Progenitor cell of endocrine pancreas (in vitro differentiated cells): ENCODE measurements at regions not wholly inside any gene's neighbourhood (a gene's known extent, or its start where the extent isn't known, plus 50 kb on each side); places are given as distances from the start of the nearest gene placed in this dataset.

Experiments
- DNase-seq: peaks from one replicate; pipeline ENCODE4 v3.0.0; 2021; ENCODE audit warnings: low spot score; ENCODE audit not compliant: unreplicated experiment
- H3K27ac Mint-ChIP-seq: 2 replicates; pipeline ENCODE4 v1.8.0; 2021; ENCODE audit warnings: mild to moderate bottlenecking, moderate library complexity, mixed read lengths
- H3K27me3 Mint-ChIP-seq: 2 replicates; pipeline ENCODE4 v1.8.0; 2021; ENCODE audit warnings: mixed read lengths
- H3K36me3 Mint-ChIP-seq: 2 replicates; pipeline ENCODE4 v1.8.0; 2022; ENCODE audit warnings: mixed read lengths; ENCODE audit not compliant: insufficient read depth
- H3K4me1 Mint-ChIP-seq: 2 replicates; pipeline ENCODE4 v1.8.0; 2021; ENCODE audit warnings: low read depth, mixed read lengths
- H3K4me3 Mint-ChIP-seq: 2 replicates; pipeline ENCODE4 v1.8.0; 2021; ENCODE audit warnings: low read depth, mild to moderate bottlenecking, moderate library complexity, mixed read lengths
- H3K9me3 Mint-ChIP-seq: 2 replicates; pipeline ENCODE4 v1.8.0; 2021; ENCODE audit warnings: low read depth, mixed read lengths
- TF ChIP-seq, protein P1 (sequence below): fragments of 200-600 bp; sonication (generic); IDR thresholded peaks from one replicate; pipeline ENCODE4 v1.5.0; 2021; ENCODE audit warnings: antibody characterized with exemption, mild to moderate bottlenecking; ENCODE audit not compliant: unreplicated experiment

DNA sequence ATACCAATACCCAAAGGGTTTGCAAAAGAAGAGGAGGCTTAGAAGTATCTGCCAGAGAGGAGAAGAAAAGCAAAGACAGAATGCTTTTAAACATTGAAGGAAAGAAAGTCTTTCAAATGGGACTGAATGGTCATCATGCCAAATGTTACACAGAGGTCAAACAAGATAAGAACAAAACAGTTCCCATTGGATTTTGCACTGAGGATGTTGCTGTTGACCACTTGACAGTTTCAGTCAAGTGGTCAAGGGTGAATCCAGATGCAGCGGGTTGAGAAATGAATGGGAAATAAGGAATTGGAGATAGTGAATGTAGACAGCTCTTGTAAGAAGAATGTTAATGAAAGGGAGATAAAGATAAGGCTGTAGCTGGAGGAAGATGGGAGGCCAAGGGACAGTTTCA lies 64.8 kb upstream of the FGG start:
- Mint-ChIP-seq H3K4me3 (no peak overlapping the region), H3K27ac (no peak overlapping the region), H3K4me1 (peaks cover 10% of the 10 kb centered on the region), H3K36me3 (peaks cover 2% of the 10 kb centered on the region), H3K9me3 (peaks cover 7% of the 10 kb centered on the region), H3K27me3 (peaks cover 7% of the 10 kb centered on the region)
- no peak for DNase-seq
- TF ChIP-seq, protein P1, sequence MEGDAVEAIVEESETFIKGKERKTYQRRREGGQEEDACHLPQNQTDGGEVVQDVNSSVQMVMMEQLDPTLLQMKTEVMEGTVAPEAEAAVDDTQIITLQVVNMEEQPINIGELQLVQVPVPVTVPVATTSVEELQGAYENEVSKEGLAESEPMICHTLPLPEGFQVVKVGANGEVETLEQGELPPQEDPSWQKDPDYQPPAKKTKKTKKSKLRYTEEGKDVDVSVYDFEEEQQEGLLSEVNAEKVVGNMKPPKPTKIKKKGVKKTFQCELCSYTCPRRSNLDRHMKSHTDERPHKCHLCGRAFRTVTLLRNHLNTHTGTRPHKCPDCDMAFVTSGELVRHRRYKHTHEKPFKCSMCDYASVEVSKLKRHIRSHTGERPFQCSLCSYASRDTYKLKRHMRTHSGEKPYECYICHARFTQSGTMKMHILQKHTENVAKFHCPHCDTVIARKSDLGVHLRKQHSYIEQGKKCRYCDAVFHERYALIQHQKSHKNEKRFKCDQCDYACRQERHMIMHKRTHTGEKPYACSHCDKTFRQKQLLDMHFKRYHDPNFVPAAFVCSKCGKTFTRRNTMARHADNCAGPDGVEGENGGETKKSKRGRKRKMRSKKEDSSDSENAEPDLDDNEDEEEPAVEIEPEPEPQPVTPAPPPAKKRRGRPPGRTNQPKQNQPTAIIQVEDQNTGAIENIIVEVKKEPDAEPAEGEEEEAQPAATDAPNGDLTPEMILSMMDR = no peak

DNA sequence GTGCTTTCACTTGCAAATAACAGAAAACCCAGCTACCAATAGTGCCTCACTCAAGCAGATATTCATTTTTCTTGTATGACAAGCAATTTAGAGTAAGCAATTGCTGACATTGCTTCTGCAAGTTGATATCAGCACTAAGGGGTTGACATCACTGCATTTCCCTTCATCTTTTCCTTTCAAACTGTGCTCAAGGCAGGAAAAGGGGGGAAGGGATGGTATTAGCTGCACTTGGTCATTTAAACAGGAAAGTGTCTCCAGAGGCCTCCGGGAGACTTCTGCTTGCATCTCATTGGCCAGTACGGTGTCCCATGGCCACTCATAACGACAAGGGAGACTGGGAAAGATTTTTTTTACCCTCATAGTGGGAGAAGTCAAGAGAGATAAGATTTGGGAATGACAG lies 65.5 kb upstream of the FGG start:
- no peak overlapping the region for H3K4me3 Mint-ChIP-seq
- peaks cover 7% of the 10 kb centered on the region for H3K9me3 Mint-ChIP-seq
- no peak for DNase-seq
- TF ChIP-seq, protein P1 = no peak
- no peak overlapping the region for H3K27ac Mint-ChIP-seq
- peaks cover 10% of the 10 kb centered on the region for H3K4me1 Mint-ChIP-seq
- peaks cover 2% of the 10 kb centered on the region for H3K36me3 Mint-ChIP-seq
- H3K27me3 Mint-ChIP-seq = peaks cover 7% of the 10 kb centered on the region

DNA sequence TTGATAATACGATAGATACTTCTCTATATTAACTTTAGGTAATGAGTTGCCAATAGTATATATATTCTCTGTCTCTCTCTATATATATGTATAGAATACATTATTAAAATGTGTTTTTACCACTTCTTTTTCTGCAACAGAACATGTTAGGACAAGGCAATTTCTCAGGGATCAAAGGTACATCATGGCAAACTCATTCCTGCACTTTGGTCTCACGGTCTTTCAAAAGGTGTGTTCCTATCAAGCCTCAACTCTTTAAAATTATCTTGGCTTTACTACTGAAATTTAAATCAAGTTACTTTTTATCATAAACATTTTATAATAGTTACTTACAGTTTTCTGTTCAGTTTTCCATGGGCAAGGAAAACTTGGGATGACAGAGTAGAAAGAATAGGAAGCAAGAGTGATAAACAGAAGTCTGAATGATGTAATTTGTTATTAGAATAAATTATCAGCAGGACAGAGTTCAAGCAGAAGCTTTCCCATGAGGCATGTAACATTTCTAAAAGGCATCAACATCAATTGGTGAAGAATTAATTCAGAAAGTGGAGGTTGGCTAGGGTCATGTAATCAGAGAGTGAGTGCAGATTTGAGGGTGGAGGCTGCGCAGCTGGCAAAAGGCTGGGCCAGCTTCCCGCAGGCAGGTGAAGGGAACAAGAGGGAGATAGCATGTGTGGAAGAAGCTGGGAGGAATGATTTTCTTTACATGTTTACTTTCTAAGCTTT lies 59.7 kb upstream of the LRAT start:
- Mint-ChIP-seq H3K27ac (no peak overlapping the region), H3K27me3 (no peaks in the 10 kb centered on the region), H3K9me3 (peaks cover 4% of the 10 kb centered on the region), H3K4me3 (no peak overlapping the region), H3K36me3 (peaks cover 2% of the 10 kb centered on the region), H3K4me1 (peaks cover 26% of the 10 kb centered on the region)
- TF ChIP-seq, protein P1 = no peak
- DNase-seq = no peak

DNA sequence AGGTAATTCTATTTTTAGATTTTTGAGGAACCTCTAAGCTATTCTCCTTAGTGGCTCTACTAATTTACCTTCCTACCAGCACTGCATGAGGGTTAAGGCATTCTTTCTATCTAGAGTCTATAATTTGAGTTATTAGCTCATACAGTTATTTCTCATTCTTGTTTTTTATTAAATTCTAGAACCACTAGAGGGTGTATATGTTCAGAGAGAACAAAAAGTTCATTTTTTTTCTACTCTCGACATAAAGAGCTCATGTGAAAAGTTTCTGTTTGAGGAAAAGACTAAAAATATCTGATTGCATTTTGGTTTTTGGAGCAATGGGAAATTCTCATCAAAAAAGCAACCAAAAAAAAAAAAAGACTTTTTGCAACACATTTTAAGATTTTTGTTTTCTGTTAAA lies 57.0 kb upstream of the LRAT start:
- no peak overlapping the region for H3K4me3 Mint-ChIP-seq
- no peaks in the 10 kb centered on the region for H3K27me3 Mint-ChIP-seq

DNA sequence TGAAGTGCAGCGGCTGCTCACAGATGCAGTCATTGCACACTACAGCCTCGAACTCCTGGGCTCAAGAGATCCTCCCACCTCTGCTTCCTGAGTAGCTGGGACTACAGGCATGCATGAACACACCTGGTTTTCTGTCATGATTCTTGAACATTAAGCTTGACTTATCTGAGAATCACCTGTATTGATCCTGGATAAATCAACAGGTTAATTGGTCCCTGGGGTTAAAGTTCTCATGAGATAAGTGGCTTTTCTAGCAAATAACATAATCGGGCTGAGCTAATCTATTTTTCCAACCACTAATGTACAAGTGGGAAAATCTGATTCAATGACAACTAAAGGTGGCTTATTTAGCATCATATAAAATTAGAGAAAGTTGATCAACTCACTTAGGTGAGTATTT lies 56.0 kb upstream of the LRAT start:
- no peak for DNase-seq
- Mint-ChIP-seq H3K9me3 (no peaks in the 10 kb centered on the region), H3K36me3 (peaks cover 1% of the 10 kb centered on the region), H3K4me3 (peak overlapping the region; percentile 37), H3K27ac (peak overlapping the region; percentile 62), H3K27me3 (no peaks in the 10 kb centered on the region), H3K4me1 (peaks cover 27% of the 10 kb centered on the region)
- TF ChIP-seq, protein P1 = no peak

More for the DNA sequence above, 57.0 kb upstream of the LRAT start:
- DNase-seq = no peak
- TF ChIP-seq, protein P1 = peak; percentile 28
- Mint-ChIP-seq H3K27ac (no peak overlapping the region), H3K4me1 (peaks cover 27% of the 10 kb centered on the region), H3K9me3 (peaks cover 2% of the 10 kb centered on the region), H3K36me3 (peaks cover 3% of the 10 kb centered on the region)
